ENCODE measurements at regions not wholly inside any gene's neighbourhood (a gene's known extent, or its start where the extent isn't known, plus 50 kb on each side); places are given as distances from the start of the nearest gene placed in this dataset.

DNA sequence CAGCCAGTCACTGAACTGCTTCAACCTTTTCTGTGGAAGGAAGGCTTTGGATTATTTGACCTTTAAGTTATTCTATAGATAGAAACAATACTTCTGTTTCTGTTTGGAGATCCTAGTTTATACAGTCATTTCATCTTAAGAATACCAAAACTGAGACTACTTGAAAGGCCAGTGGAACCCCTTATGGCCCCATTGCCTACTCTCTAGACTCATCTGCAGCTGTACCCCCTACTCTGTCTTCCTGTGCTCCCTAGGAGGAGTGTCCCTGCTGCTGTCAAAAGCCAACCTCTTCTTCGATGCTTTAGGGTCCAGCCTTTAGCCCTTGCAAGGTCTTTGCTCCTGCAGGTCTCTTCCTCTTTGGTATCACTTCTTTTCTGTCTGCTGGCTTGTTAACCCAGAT is 169.6 kb downstream of the EDEM1 start:
- Histone ChIP-seq H2AFZ (ENCODE audit: low read length) (no peak overlapping the region), H2BK12ac (ENCODE audit: low read length) (no peak overlapping the region), H3K27me3 (ENCODE audit: control insufficient read depth in 3 of 3, insufficient read depth in 3 of 3, low read depth in 1 of 3, low read length in 3 of 3) (no peaks in the 10 kb centered on the region), H4K91ac (ENCODE audit: low read depth, low read length, poor library complexity) (no peak overlapping the region), H2AK5ac (ENCODE audit: low read depth, low read length) (no peak overlapping the region), H3K23ac (ENCODE audit: low read depth, low read length, poor library complexity) (no peak overlapping the region), H3K27ac (replicated peaks; ENCODE audit: low read length) (no peak overlapping the region), H3K36me3 (replicated peaks in 1 of 2; ENCODE audit: control insufficient read depth in 2 of 2, insufficient read depth in 2 of 2, low read length in 2 of 2) (no peaks in the 10 kb centered on the region), H3K4me3 (ENCODE audit: low read length in 2 of 2) (no peak overlapping the region), H3K9me3 (replicated peaks in 1 of 2; ENCODE audit: control insufficient read depth in 2 of 2, insufficient read depth in 1 of 2, low read depth in 1 of 2, low read length in 2 of 2) (peaks cover 0 to 2% of the 10 kb centered on the region in 2 donors), H2BK120ac (ENCODE audit: low read depth, low read length) (no peak overlapping the region), H3K4me1 (ENCODE audit: control insufficient read depth in 2 of 2, insufficient read depth in 1 of 2, low read depth in 1 of 2, low read length in 2 of 2) (no peaks in the 10 kb centered on the region), H4K8ac (ENCODE audit: low read depth, low read length) (no peak overlapping the region), H2BK15ac (ENCODE audit: low read length) (no peak overlapping the region), H3K9ac (ENCODE audit: low read depth, low read length, poor library complexity) (no peak overlapping the region), H3K79me1 (ENCODE audit: low read depth, low read length) (no peaks in the 10 kb centered on the region), H2BK5ac (ENCODE audit: low read length) (no peak overlapping the region), H3K4ac (ENCODE audit: low read length) (no peak overlapping the region), H3K18ac (ENCODE audit: low read length) (no peak overlapping the region), H3K14ac (ENCODE audit: low read length) (no peak overlapping the region), H3K4me2 (ENCODE audit: insufficient read depth, low read length, poor library complexity, severe bottlenecking) (no peak overlapping the region)
- no peak for DNase-seq (ENCODE audit: low spot score)
- no CpG with 5 or more reads among the region's 1 CpG for WGBS, 2 donors (ENCODE audit: extremely low coverage in 2 of 2, insufficient read length in 2 of 2, insufficient replicate concordance in 1 of 2)

- Histone ChIP-seq H3K36me3 (replicated peaks in 1 of 2; ENCODE audit: control insufficient read depth in 2 of 2, insufficient read depth in 2 of 2, low read length in 2 of 2) (no peaks in the 10 kb centered on the region), H2BK15ac (ENCODE audit: low read length) (no peak overlapping the region), H4K91ac (ENCODE audit: low read depth, low read length, poor library complexity) (no peak overlapping the region), H3K9me3 (replicated peaks in 1 of 2; ENCODE audit: control insufficient read depth in 2 of 2, insufficient read depth in 1 of 2, low read depth in 1 of 2, low read length in 2 of 2) (peaks cover 0 to 2% of the 10 kb centered on the region in 2 donors), H3K4me2 (ENCODE audit: insufficient read depth, low read length, poor library complexity, severe bottlenecking) (no peak overlapping the region), H4K8ac (ENCODE audit: low read depth, low read length) (no peak overlapping the region), H3K23ac (ENCODE audit: low read depth, low read length, poor library complexity) (no peak overlapping the region), H3K4ac (ENCODE audit: low read length) (no peak overlapping the region), H2BK12ac (ENCODE audit: low read length) (no peak overlapping the region), H3K79me1 (ENCODE audit: low read depth, low read length) (no peaks in the 10 kb centered on the region), H3K27ac (replicated peaks; ENCODE audit: low read length) (no peak overlapping the region), H3K4me1 (ENCODE audit: control insufficient read depth in 2 of 2, insufficient read depth in 1 of 2, low read depth in 1 of 2, low read length in 2 of 2) (no peaks in the 10 kb centered on the region), H3K14ac (ENCODE audit: low read length) (no peak overlapping the region), H2AFZ (ENCODE audit: low read length) (no peak overlapping the region), H2BK120ac (ENCODE audit: low read depth, low read length) (no peak overlapping the region), H3K18ac (ENCODE audit: low read length) (no peak overlapping the region), H3K27me3 (ENCODE audit: control insufficient read depth in 3 of 3, insufficient read depth in 3 of 3, low read depth in 1 of 3, low read length in 3 of 3) (no peaks in the 10 kb centered on the region), H2BK5ac (ENCODE audit: low read length) (no peak overlapping the region), H2AK5ac (ENCODE audit: low read depth, low read length) (no peak overlapping the region), H3K4me3 (ENCODE audit: low read length in 2 of 2) (no peak overlapping the region), H3K9ac (ENCODE audit: low read depth, low read length, poor library complexity) (no peak overlapping the region)
- no CpG with 5 or more reads among the region's 1 CpG for WGBS, 2 donors (ENCODE audit: extremely low coverage in 2 of 2, insufficient read length in 2 of 2, insufficient replicate concordance in 1 of 2)
- DNase-seq (ENCODE audit: low spot score): no peak
Observed at GRCh38 chr3:5358911-5359310, 171.4 kb downstream of the EDEM1 start.

- no peak for DNase-seq (ENCODE audit: low spot score)
- H2BK15ac ChIP-seq (ENCODE audit: low read length): no peak overlapping the region
- H2AK5ac ChIP-seq (ENCODE audit: low read depth, low read length): no peak overlapping the region
- no peak overlapping the region for H3K23ac ChIP-seq (ENCODE audit: low read depth, low read length, poor library complexity)
- no peak overlapping the region for H2AFZ ChIP-seq (ENCODE audit: low read length)
- WGBS, 2 donors (ENCODE audit: extremely low coverage in 2 of 2, insufficient read length in 2 of 2, insufficient replicate concordance in 1 of 2): no CpG with 5 or more reads among the region's 3 CpGs
- no peaks in the 10 kb centered on the region for H3K27me3 ChIP-seq (ENCODE audit: control insufficient read depth in 3 of 3, insufficient read depth in 3 of 3, low read depth in 1 of 3, low read length in 3 of 3)
- peaks cover 0 to 2% of the 10 kb centered on the region in 2 donors for H3K9me3 ChIP-seq (replicated peaks in 1 of 2; ENCODE audit: control insufficient read depth in 2 of 2, insufficient read depth in 1 of 2, low read depth in 1 of 2, low read length in 2 of 2)
- no peak overlapping the region for H2BK120ac ChIP-seq (ENCODE audit: low read depth, low read length)
- H3K27ac ChIP-seq (replicated peaks; ENCODE audit: low read length): no peak overlapping the region
- no peak overlapping the region for H2BK5ac ChIP-seq (ENCODE audit: low read length)
- no peak overlapping the region for H3K18ac ChIP-seq (ENCODE audit: low read length)
- no peak overlapping the region for H3K4ac ChIP-seq (ENCODE audit: low read length)
- H3K4me3 ChIP-seq (ENCODE audit: low read length in 2 of 2): no peak overlapping the region
- no peak overlapping the region for H3K4me2 ChIP-seq (ENCODE audit: insufficient read depth, low read length, poor library complexity, severe bottlenecking)
- no peaks in the 10 kb centered on the region for H3K79me1 ChIP-seq (ENCODE audit: low read depth, low read length)
- H3K4me1 ChIP-seq (ENCODE audit: control insufficient read depth in 2 of 2, insufficient read depth in 1 of 2, low read depth in 1 of 2, low read length in 2 of 2): no peaks in the 10 kb centered on the region
- no peak overlapping the region for H3K9ac ChIP-seq (ENCODE audit: low read depth, low read length, poor library complexity)
- H4K8ac ChIP-seq (ENCODE audit: low read depth, low read length): no peak overlapping the region
- H3K14ac ChIP-seq (ENCODE audit: low read length): no peak overlapping the region
- H3K36me3 ChIP-seq (replicated peaks in 1 of 2; ENCODE audit: control insufficient read depth in 2 of 2, insufficient read depth in 2 of 2, low read length in 2 of 2): no peaks in the 10 kb centered on the region
- no peak overlapping the region for H2BK12ac ChIP-seq (ENCODE audit: low read length)
- no peak overlapping the region for H4K91ac ChIP-seq (ENCODE audit: low read depth, low read length, poor library complexity)
Observed at GRCh38 chr3:5360453-5360852, 172.9 kb downstream of the EDEM1 start.

DNA sequence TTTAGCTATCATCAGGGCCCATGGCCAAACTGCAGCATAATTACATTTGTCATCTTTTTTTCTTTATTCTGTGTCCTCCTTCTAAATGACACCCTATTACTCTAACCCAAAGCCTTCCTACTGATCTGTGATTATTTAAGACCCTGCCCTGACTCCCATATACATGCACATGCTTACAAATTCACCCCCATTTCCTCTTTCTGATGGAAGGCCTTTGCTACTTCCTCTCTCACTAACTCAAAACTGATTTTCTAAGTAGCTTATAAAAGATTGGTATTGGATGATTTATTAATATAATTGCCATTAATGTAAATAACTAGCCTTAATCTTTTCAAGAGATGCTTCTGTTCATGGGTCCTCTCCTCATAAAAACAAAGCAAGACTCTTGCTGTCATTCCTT is 179.2 kb downstream of the EDEM1 start:
- H2BK120ac ChIP-seq (ENCODE audit: low read depth, low read length): no peak overlapping the region
- H3K9me3 ChIP-seq (replicated peaks in 1 of 2; ENCODE audit: control insufficient read depth in 2 of 2, insufficient read depth in 1 of 2, low read depth in 1 of 2, low read length in 2 of 2): no peaks in the 10 kb centered on the region
- H3K4me1 ChIP-seq (ENCODE audit: control insufficient read depth in 2 of 2, insufficient read depth in 1 of 2, low read depth in 1 of 2, low read length in 2 of 2): no peaks in the 10 kb centered on the region
- H3K36me3 ChIP-seq (replicated peaks in 1 of 2; ENCODE audit: control insufficient read depth in 2 of 2, insufficient read depth in 2 of 2, low read length in 2 of 2): no peaks in the 10 kb centered on the region
- no peak overlapping the region for H3K9ac ChIP-seq (ENCODE audit: low read depth, low read length, poor library complexity)
- H3K27ac ChIP-seq (replicated peaks; ENCODE audit: low read length): no peak overlapping the region
- no peak overlapping the region for H3K23ac ChIP-seq (ENCODE audit: low read depth, low read length, poor library complexity)
- H3K79me1 ChIP-seq (ENCODE audit: low read depth, low read length): no peaks in the 10 kb centered on the region
- no peak overlapping the region for H3K4me3 ChIP-seq (ENCODE audit: low read length in 2 of 2)
- no peak overlapping the region for H3K4ac ChIP-seq (ENCODE audit: low read length)
- H2BK12ac ChIP-seq (ENCODE audit: low read length): no peak overlapping the region
- no peak overlapping the region for H2AK5ac ChIP-seq (ENCODE audit: low read depth, low read length)
- no peak overlapping the region for H4K8ac ChIP-seq (ENCODE audit: low read depth, low read length)
- H3K18ac ChIP-seq (ENCODE audit: low read length): no peak overlapping the region
- H3K27me3 ChIP-seq (ENCODE audit: control insufficient read depth in 3 of 3, insufficient read depth in 3 of 3, low read depth in 1 of 3, low read length in 3 of 3): no peaks in the 10 kb centered on the region
- no peak overlapping the region for H4K91ac ChIP-seq (ENCODE audit: low read depth, low read length, poor library complexity)
- no peak overlapping the region for H2AFZ ChIP-seq (ENCODE audit: low read length)
- no peak for DNase-seq (ENCODE audit: low spot score)
- H3K14ac ChIP-seq (ENCODE audit: low read length): no peak overlapping the region
- no peak overlapping the region for H2BK15ac ChIP-seq (ENCODE audit: low read length)
- H3K4me2 ChIP-seq (ENCODE audit: insufficient read depth, low read length, poor library complexity, severe bottlenecking): no peak overlapping the region
- no peak overlapping the region for H2BK5ac ChIP-seq (ENCODE audit: low read length)
